Body of pancreas (tissue), 4 donors: ENCODE measurements at regions not wholly inside any gene's neighbourhood (a gene's known extent, or its start where the extent isn't known, plus 50 kb on each side); places are given as distances from the start of the nearest gene placed in this dataset.
"Not testable (repeated sequence)": the region's sequence is repeated elsewhere in the genome, so short reads cannot be mapped to it uniquely, and the experiment has no call there.

Source experiments
- POLR2A ChIP-seq, 3 donors: fragments of 450-650 bp; IDR thresholded peaks; one replicate each; pipeline ENCODE4 v1.6.1; 2016; ENCODE audit warnings: antibody characterized with exemption in 3 of 3, mild to moderate bottlenecking in 2 of 3
- TF ChIP-seq, protein P1 (sequence below), 7 experiments: fragments of 450-650 bp in 4 of 7; fragments of 200-600 bp in 3 of 7; sonication (generic) in 3 of 7; IDR thresholded peaks; one replicate each; pipeline ENCODE4 v1.5.1; 2016 to 2019; ENCODE audit warnings: antibody characterized with exemption in 7 of 7

DNA sequence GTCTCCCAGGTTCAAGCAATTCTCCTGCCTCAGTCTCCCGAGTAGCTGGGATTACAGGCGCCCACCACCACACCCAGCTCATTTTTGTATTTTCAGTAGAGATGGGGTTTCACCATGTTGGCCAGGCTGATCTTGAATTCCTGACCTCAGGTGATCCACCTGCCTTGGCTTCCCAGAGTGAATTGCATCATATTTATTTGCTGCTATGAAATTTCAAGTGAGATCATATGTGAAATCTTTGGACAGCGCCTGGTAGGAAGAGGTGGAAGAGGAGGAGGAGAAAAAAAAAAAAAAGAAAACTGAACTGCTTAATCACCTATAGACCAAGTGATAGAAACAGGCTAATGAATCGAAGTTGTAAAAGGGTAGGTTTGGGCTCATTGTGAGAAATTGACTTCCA is 557.8 kb upstream of the C16orf82 start:
- TF ChIP-seq, protein P1, sequence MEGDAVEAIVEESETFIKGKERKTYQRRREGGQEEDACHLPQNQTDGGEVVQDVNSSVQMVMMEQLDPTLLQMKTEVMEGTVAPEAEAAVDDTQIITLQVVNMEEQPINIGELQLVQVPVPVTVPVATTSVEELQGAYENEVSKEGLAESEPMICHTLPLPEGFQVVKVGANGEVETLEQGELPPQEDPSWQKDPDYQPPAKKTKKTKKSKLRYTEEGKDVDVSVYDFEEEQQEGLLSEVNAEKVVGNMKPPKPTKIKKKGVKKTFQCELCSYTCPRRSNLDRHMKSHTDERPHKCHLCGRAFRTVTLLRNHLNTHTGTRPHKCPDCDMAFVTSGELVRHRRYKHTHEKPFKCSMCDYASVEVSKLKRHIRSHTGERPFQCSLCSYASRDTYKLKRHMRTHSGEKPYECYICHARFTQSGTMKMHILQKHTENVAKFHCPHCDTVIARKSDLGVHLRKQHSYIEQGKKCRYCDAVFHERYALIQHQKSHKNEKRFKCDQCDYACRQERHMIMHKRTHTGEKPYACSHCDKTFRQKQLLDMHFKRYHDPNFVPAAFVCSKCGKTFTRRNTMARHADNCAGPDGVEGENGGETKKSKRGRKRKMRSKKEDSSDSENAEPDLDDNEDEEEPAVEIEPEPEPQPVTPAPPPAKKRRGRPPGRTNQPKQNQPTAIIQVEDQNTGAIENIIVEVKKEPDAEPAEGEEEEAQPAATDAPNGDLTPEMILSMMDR (IDR thresholded peaks at IDR 0.05), result not testable (repeated sequence)
- not testable (repeated sequence) for TF ChIP-seq POLR2A (IDR thresholded peaks at IDR 0.05)
